Gastroesophageal sphincter (tissue), 3 donors: ENCODE measurements at regions not wholly inside any gene's neighbourhood (a gene's known extent, or its start where the extent isn't known, plus 50 kb on each side); places are given as distances from the start of the nearest gene placed in this dataset.

Source experiments
- POLR2A ChIP-seq, 2 donors: fragments of 450-650 bp; IDR thresholded peaks; one replicate each; pipeline ENCODE4 v1.6.1; 2017; ENCODE audit warnings: antibody characterized with exemption in 2 of 2, mild to moderate bottlenecking in 2 of 2, moderate library complexity in 1 of 2
- TF ChIP-seq, protein P1 (sequence below), 4 experiments: fragments of 200-600 bp in 2 of 4; fragments of 450-650 bp in 2 of 4; sonication (generic) in 1 of 4; IDR thresholded peaks; one replicate each; pipeline ENCODE4 v1.5.1; 2017 to 2019; ENCODE audit warnings: antibody characterized with exemption in 4 of 4, mild to moderate bottlenecking in 2 of 4, moderate library complexity in 2 of 4

DNA sequence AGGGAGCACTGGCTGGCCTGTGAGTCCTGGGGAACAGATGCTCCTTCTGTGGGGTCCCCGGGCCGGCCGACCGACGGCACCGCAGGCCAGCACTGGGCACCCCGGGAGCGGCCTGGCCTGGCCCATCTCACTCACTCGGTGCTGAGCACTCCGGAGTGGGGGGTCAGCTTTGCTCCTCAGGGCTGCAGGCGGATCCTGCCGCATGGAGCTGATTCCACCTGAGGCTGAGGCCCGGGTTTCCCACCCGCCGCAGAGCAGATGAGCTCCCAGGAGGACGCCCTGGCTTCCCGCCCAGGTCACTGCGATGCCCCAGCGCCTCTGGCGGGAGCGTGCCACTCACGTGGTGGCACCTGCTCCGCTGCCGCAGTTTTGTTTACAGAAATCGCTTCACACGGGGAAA is 418.6 kb downstream of the GALR1 start:
- TF ChIP-seq, protein P1, sequence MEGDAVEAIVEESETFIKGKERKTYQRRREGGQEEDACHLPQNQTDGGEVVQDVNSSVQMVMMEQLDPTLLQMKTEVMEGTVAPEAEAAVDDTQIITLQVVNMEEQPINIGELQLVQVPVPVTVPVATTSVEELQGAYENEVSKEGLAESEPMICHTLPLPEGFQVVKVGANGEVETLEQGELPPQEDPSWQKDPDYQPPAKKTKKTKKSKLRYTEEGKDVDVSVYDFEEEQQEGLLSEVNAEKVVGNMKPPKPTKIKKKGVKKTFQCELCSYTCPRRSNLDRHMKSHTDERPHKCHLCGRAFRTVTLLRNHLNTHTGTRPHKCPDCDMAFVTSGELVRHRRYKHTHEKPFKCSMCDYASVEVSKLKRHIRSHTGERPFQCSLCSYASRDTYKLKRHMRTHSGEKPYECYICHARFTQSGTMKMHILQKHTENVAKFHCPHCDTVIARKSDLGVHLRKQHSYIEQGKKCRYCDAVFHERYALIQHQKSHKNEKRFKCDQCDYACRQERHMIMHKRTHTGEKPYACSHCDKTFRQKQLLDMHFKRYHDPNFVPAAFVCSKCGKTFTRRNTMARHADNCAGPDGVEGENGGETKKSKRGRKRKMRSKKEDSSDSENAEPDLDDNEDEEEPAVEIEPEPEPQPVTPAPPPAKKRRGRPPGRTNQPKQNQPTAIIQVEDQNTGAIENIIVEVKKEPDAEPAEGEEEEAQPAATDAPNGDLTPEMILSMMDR (IDR thresholded peaks at IDR 0.05): no peak
- TF ChIP-seq POLR2A (IDR thresholded peaks at IDR 0.05): no peak
